A673 (cell line): ENCODE measurements at regions not wholly inside any gene's neighbourhood (a gene's known extent, or its start where the extent isn't known, plus 50 kb on each side); places are given as distances from the start of the nearest gene placed in this dataset.

ENCODE experiments used
- BruUV-seq: library from RNA; stranded (reverse); fragments of 400-500 nt; replicated peaks from 2 replicates; lab custom pipeline; 2021; lab: Mats Ljungman, UMichigan
- CTCF ChIA-PET: fragments of 300-600 bp; sonication (Branson Sonifier 250); formaldehyde crosslinking; loops from one replicate; lab custom pipeline; 2022; ENCODE audit warnings: antibody characterized with exemption; lab: Charles Lee
- POLR2A ChIA-PET: fragments of 300-600 bp; sonication (Branson Sonifier 250); formaldehyde crosslinking; loops from one replicate; lab custom pipeline; 2022; ENCODE audit warnings: antibody characterized with exemption; ENCODE audit not compliant: low non-redundant PET; lab: Charles Lee
- DNase-seq: peaks from one replicate; pipeline ENCODE4 v3.0.0-alpha.2; 2015; ENCODE audit warnings: low spot score
- H3K27ac ChIP-seq: fragments of 200-600 bp; sonication (generic); 2 replicates; pipeline ENCODE4 v1.5.1; 2016; ENCODE audit warnings: mixed run types, low read depth, mild to moderate bottlenecking, mixed read lengths, antibody characterized with exemption, low read length; ENCODE audit not compliant: poor library complexity, severe bottlenecking
- H3K27me3 ChIP-seq: fragments of 200-600 bp; sonication (generic); replicated peaks from 2 replicates; pipeline ENCODE4 v1.6.1; 2017; ENCODE audit warnings: mixed run types, low read depth, mild to moderate bottlenecking, mixed read lengths, antibody characterized with exemption, low read length; ENCODE audit not compliant: insufficient read depth, poor library complexity
- H3K36me3 ChIP-seq: fragments of 200-600 bp; sonication (generic); 2 replicates; pipeline ENCODE4 v1.6.1; 2016; ENCODE audit warnings: mixed run types, mild to moderate bottlenecking, mixed read lengths, antibody characterized with exemption, low read length; ENCODE audit not compliant: insufficient read depth, poor library complexity, severe bottlenecking
- H3K4me1 ChIP-seq: fragments of 200-600 bp; sonication (generic); 2 replicates; pipeline ENCODE4 v1.6.1; 2017; ENCODE audit warnings: mixed run types, mild to moderate bottlenecking, mixed read lengths, antibody characterized with exemption, low read length; ENCODE audit not compliant: insufficient read depth, poor library complexity, severe bottlenecking
- H3K4me3 ChIP-seq: fragments of 200-600 bp; sonication (generic); 2 replicates; pipeline ENCODE4 v1.5.1; 2016; ENCODE audit warnings: low read depth, mixed run types, mild to moderate bottlenecking, mixed read lengths, low read length; ENCODE audit not compliant: poor library complexity, severe bottlenecking
- H3K9me3 ChIP-seq: fragments of 200-600 bp; sonication (generic); 2 replicates; pipeline ENCODE4 v1.6.1; 2016; ENCODE audit warnings: mixed run types, low read depth, mild to moderate bottlenecking, mixed read lengths, antibody characterized with exemption, low read length; ENCODE audit not compliant: poor library complexity, severe bottlenecking
- CTCF ChIP-seq: fragments of 300-800, 200-600 bp; sonication (generic); conservative IDR thresholded peaks from 2 replicates; pipeline ENCODE4 v1.5.1; 2017; ENCODE audit warnings: low read depth, mild to moderate bottlenecking, antibody characterized with exemption, low read length, moderate library complexity, mixed read lengths
- EZH2 ChIP-seq: fragments of 200-600 bp; sonication (generic); IDR thresholded peaks from 2 replicates; pipeline ENCODE4 v1.6.1; 2017; ENCODE audit warnings: borderline replicate concordance, low read depth, mild to moderate bottlenecking, mixed read lengths, antibody characterized with exemption, low read length; ENCODE audit not compliant: poor library complexity, severe bottlenecking
- intact Hi-C: fragments of 100-400 bp; cut with micrococcal nuclease; formaldehyde crosslinking; loops from one replicate; pipeline ENCODE4 v1.10.0; 2022; ENCODE audit not compliant: unreplicated experiment

GRCh38 chr10:111138544-111138943 is 61.7 kb downstream of the ADRA2A start:
- no peaks in the 10 kb centered on the region for H3K9me3 ChIP-seq
- intact Hi-C loops = no loop called here
- POLR2A ChIA-PET = no interaction called here
- no peaks in the 10 kb centered on the region for H3K36me3 ChIP-seq
- no peak for DNase-seq
- H3K4me3 ChIP-seq = no peak overlapping the region
- H3K27me3 ChIP-seq = peaks cover 45% of the 10 kb centered on the region
- CTCF ChIA-PET = no interaction called here
- TF ChIP-seq EZH2 (no peak), CTCF (no peak)
- H3K4me1 ChIP-seq = no peaks in the 10 kb centered on the region
- BruUV-seq = no TSS peak
- H3K27ac ChIP-seq = no peak overlapping the region

- intact Hi-C loops = no loop called here
- H3K36me3 ChIP-seq = no peaks in the 10 kb centered on the region
- TF ChIP-seq EZH2 = no peak
- no peak for DNase-seq
- peaks cover 43% of the 10 kb centered on the region for H3K27me3 ChIP-seq
- H3K4me1 ChIP-seq = no peaks in the 10 kb centered on the region
- BruUV-seq = no TSS peak
- POLR2A ChIA-PET = no interaction called here
- no peak overlapping the region for H3K27ac ChIP-seq
- CTCF ChIA-PET = no interaction called here
- H3K4me3 ChIP-seq = no peak overlapping the region
- H3K9me3 ChIP-seq = no peaks in the 10 kb centered on the region
Measured at GRCh38 chr10:111139567-111139966, 62.7 kb downstream of the ADRA2A start.

- ChIA-PET CTCF (no interaction called here), POLR2A (no interaction called here)
- Histone ChIP-seq H3K9me3 (no peaks in the 10 kb centered on the region), H3K36me3 (no peaks in the 10 kb centered on the region), H3K4me3 (no peak overlapping the region), H3K4me1 (no peaks in the 10 kb centered on the region), H3K27ac (no peak overlapping the region), H3K27me3 (peaks cover 29% of the 10 kb centered on the region)
- peak; percentile 11 for DNase-seq
- intact Hi-C loops = no loop called here
- peak; percentile 54 for TF ChIP-seq CTCF
- no peak for TF ChIP-seq EZH2
- BruUV-seq = no TSS peak
Measured at GRCh38 chr10:111142092-111142768, 65.4 kb downstream of the ADRA2A start.
